ENCODE measurements at regions not wholly inside any gene's neighbourhood (a gene's known extent, or its start where the extent isn't known, plus 50 kb on each side); places are given as distances from the start of the nearest gene placed in this dataset.

- Histone ChIP-seq H3K27me3 (ENCODE audit: control insufficient read depth, insufficient read depth, low read length) (no peaks in the 10 kb centered on the region; the same call in 1 of the 2 replicates), H3K4me3 (ENCODE audit: low read depth, low read length) (no peak overlapping the region), H3K9me3 (ENCODE audit: control insufficient read depth, insufficient read depth, low read depth, low read length) (peaks cover 68% of the 10 kb centered on the region; the same call in 1 of the 2 replicates), H3K9ac (ENCODE audit: low read length) (no peak overlapping the region), H3K4me1 (ENCODE audit: control insufficient read depth, insufficient read depth, low read length) (no peaks in the 10 kb centered on the region), H3K36me3 (ENCODE audit: control insufficient read depth, insufficient read depth, low read length) (no peaks in the 10 kb centered on the region), H3K27ac (ENCODE audit: low read depth, low read length) (no peak overlapping the region)
These were observed 1836.4 kb downstream of the TP53TG3F start for GRCh38 chr16:35295856-35296255.

- no peak overlapping the region for H3K9ac ChIP-seq (ENCODE audit: low read length)
- H3K4me1 ChIP-seq (ENCODE audit: control insufficient read depth, insufficient read depth, low read length), result no peaks in the 10 kb centered on the region
- H3K36me3 ChIP-seq (ENCODE audit: control insufficient read depth, insufficient read depth, low read length), result no peaks in the 10 kb centered on the region
- H3K27ac ChIP-seq (ENCODE audit: low read depth, low read length), result no peak overlapping the region
- no peaks in the 10 kb centered on the region; the same call in 1 of the 2 replicates for H3K27me3 ChIP-seq (ENCODE audit: control insufficient read depth, insufficient read depth, low read length)
- no peak overlapping the region for H3K4me3 ChIP-seq (ENCODE audit: low read depth, low read length)
- peaks cover 76% of the 10 kb centered on the region; the same call in 1 of the 2 replicates for H3K9me3 ChIP-seq (ENCODE audit: control insufficient read depth, insufficient read depth, low read depth, low read length)
These were observed 1837.7 kb downstream of the TP53TG3F start for GRCh38 chr16:35296962-35297653.

GRCh38 chr16:35298460-35299243, 1839.2 kb downstream of the TP53TG3F start:
- H3K4me3 ChIP-seq (ENCODE audit: low read depth, low read length), result no peak overlapping the region
- no peak overlapping the region for H3K27ac ChIP-seq (ENCODE audit: low read depth, low read length)
- no peaks in the 10 kb centered on the region for H3K36me3 ChIP-seq (ENCODE audit: control insufficient read depth, insufficient read depth, low read length)
- H3K9ac ChIP-seq (ENCODE audit: low read length), result no peak overlapping the region
- H3K27me3 ChIP-seq (ENCODE audit: control insufficient read depth, insufficient read depth, low read length), result no peaks in the 10 kb centered on the region; the same call in 1 of the 2 replicates
- no peaks in the 10 kb centered on the region for H3K4me1 ChIP-seq (ENCODE audit: control insufficient read depth, insufficient read depth, low read length)
- H3K9me3 ChIP-seq (ENCODE audit: control insufficient read depth, insufficient read depth, low read depth, low read length), result peaks cover 87% of the 10 kb centered on the region; the same call in 1 of the 2 replicates

GRCh38 chr16:35302859-35303258, 1843.4 kb downstream of the TP53TG3F start:
- Histone ChIP-seq H3K9me3 (ENCODE audit: control insufficient read depth, insufficient read depth, low read depth, low read length) (peaks cover 95% of the 10 kb centered on the region; the same call in 1 of the 2 replicates), H3K36me3 (ENCODE audit: control insufficient read depth, insufficient read depth, low read length) (no peaks in the 10 kb centered on the region), H3K9ac (ENCODE audit: low read length) (no peak overlapping the region), H3K27ac (ENCODE audit: low read depth, low read length) (no peak overlapping the region), H3K4me1 (ENCODE audit: control insufficient read depth, insufficient read depth, low read length) (no peaks in the 10 kb centered on the region), H3K4me3 (ENCODE audit: low read depth, low read length) (no peak overlapping the region), H3K27me3 (ENCODE audit: control insufficient read depth, insufficient read depth, low read length) (no peaks in the 10 kb centered on the region; the same call in 1 of the 2 replicates)

- no peak overlapping the region for H3K4me3 ChIP-seq (ENCODE audit: low read depth, low read length)
- peaks cover 3% of the 10 kb centered on the region; the same call in 1 of the 2 replicates for H3K27me3 ChIP-seq (ENCODE audit: control insufficient read depth, insufficient read depth, low read length)
- no peaks in the 10 kb centered on the region for H3K4me1 ChIP-seq (ENCODE audit: control insufficient read depth, insufficient read depth, low read length)
- H3K27ac ChIP-seq (ENCODE audit: low read depth, low read length), result no peak overlapping the region
- H3K36me3 ChIP-seq (ENCODE audit: control insufficient read depth, insufficient read depth, low read length), result no peaks in the 10 kb centered on the region
- no peak overlapping the region for H3K9ac ChIP-seq (ENCODE audit: low read length)
- H3K9me3 ChIP-seq (ENCODE audit: control insufficient read depth, insufficient read depth, low read depth, low read length), result peaks cover 93% of the 10 kb centered on the region; the same call in 1 of the 2 replicates
These were observed 1846.1 kb downstream of the TP53TG3F start for GRCh38 chr16:35305476-35305875.

- H3K4me3 ChIP-seq (ENCODE audit: low read depth, low read length), result no peak overlapping the region
- H3K9me3 ChIP-seq (ENCODE audit: control insufficient read depth, insufficient read depth, low read depth, low read length), result peaks cover 93% of the 10 kb centered on the region; the same call in 1 of the 2 replicates
These were observed 1847.5 kb downstream of the TP53TG3F start for GRCh38 chr16:35306915-35307314.

GRCh38 chr16:35308674-35309073, 1849.3 kb downstream of the TP53TG3F start:
- Histone ChIP-seq H3K4me1 (ENCODE audit: control insufficient read depth, insufficient read depth, low read length) (no peaks in the 10 kb centered on the region), H3K4me3 (ENCODE audit: low read depth, low read length) (no peak overlapping the region), H3K9me3 (ENCODE audit: control insufficient read depth, insufficient read depth, low read depth, low read length) (peaks cover 90% of the 10 kb centered on the region; the same call in 1 of the 2 replicates), H3K36me3 (ENCODE audit: control insufficient read depth, insufficient read depth, low read length) (no peaks in the 10 kb centered on the region), H3K9ac (ENCODE audit: low read length) (no peak overlapping the region), H3K27ac (ENCODE audit: low read depth, low read length) (no peak overlapping the region), H3K27me3 (ENCODE audit: control insufficient read depth, insufficient read depth, low read length) (peaks cover 24% of the 10 kb centered on the region; the same call in 1 of the 2 replicates)

More at GRCh38 chr16:35306915-35307314, 1847.5 kb downstream of the TP53TG3F start:
- no peak overlapping the region for H3K9ac ChIP-seq (ENCODE audit: low read length)
- no peak overlapping the region for H3K27ac ChIP-seq (ENCODE audit: low read depth, low read length)
- no peaks in the 10 kb centered on the region for H3K36me3 ChIP-seq (ENCODE audit: control insufficient read depth, insufficient read depth, low read length)
- no peaks in the 10 kb centered on the region for H3K4me1 ChIP-seq (ENCODE audit: control insufficient read depth, insufficient read depth, low read length)
- H3K27me3 ChIP-seq (ENCODE audit: control insufficient read depth, insufficient read depth, low read length), result peaks cover 9% of the 10 kb centered on the region; the same call in 1 of the 2 replicates

- Histone ChIP-seq H3K27ac (ENCODE audit: low read depth, low read length) (no peak overlapping the region), H3K9me3 (ENCODE audit: control insufficient read depth, insufficient read depth, low read depth, low read length) (peaks cover 86% of the 10 kb centered on the region; the same call in 1 of the 2 replicates), H3K4me3 (ENCODE audit: low read depth, low read length) (no peak overlapping the region), H3K36me3 (ENCODE audit: control insufficient read depth, insufficient read depth, low read length) (no peaks in the 10 kb centered on the region), H3K27me3 (ENCODE audit: control insufficient read depth, insufficient read depth, low read length) (peaks cover 37% of the 10 kb centered on the region; the same call in 1 of the 2 replicates), H3K9ac (ENCODE audit: low read length) (no peak overlapping the region), H3K4me1 (ENCODE audit: control insufficient read depth, insufficient read depth, low read length) (no peaks in the 10 kb centered on the region; the same call in 1 of the 2 replicates)
These were observed 1851.6 kb downstream of the TP53TG3F start for GRCh38 chr16:35310999-35311398.

- Histone ChIP-seq H3K27ac (ENCODE audit: low read depth, low read length) (no peak overlapping the region), H3K9ac (ENCODE audit: low read length) (no peak overlapping the region), H3K4me3 (ENCODE audit: low read depth, low read length) (no peak overlapping the region), H3K4me1 (ENCODE audit: control insufficient read depth, insufficient read depth, low read length) (no peaks in the 10 kb centered on the region; the same call in 1 of the 2 replicates), H3K9me3 (ENCODE audit: control insufficient read depth, insufficient read depth, low read depth, low read length) (peaks cover 86% of the 10 kb centered on the region; the same call in 1 of the 2 replicates), H3K27me3 (ENCODE audit: control insufficient read depth, insufficient read depth, low read length) (peaks cover 41% of the 10 kb centered on the region; the same call in 1 of the 2 replicates), H3K36me3 (ENCODE audit: control insufficient read depth, insufficient read depth, low read length) (no peaks in the 10 kb centered on the region)
These were observed 1852.1 kb downstream of the TP53TG3F start for GRCh38 chr16:35311475-35311874.

- no peak overlapping the region for H3K27ac ChIP-seq (ENCODE audit: low read depth, low read length)
- no peaks in the 10 kb centered on the region for H3K36me3 ChIP-seq (ENCODE audit: control insufficient read depth, insufficient read depth, low read length)
- H3K27me3 ChIP-seq (ENCODE audit: control insufficient read depth, insufficient read depth, low read length), result peaks cover 46% of the 10 kb centered on the region; the same call in 1 of the 2 replicates
- H3K9me3 ChIP-seq (ENCODE audit: control insufficient read depth, insufficient read depth, low read depth, low read length), result peaks cover 78% of the 10 kb centered on the region; the same call in 1 of the 2 replicates
- no peaks in the 10 kb centered on the region; the same call in 1 of the 2 replicates for H3K4me1 ChIP-seq (ENCODE audit: control insufficient read depth, insufficient read depth, low read length)
- H3K4me3 ChIP-seq (ENCODE audit: low read depth, low read length), result no peak overlapping the region
- no peak overlapping the region for H3K9ac ChIP-seq (ENCODE audit: low read length)
These were observed 1854.9 kb downstream of the TP53TG3F start for GRCh38 chr16:35314298-35314697.

Measured in HUES6 (cell line).